Stimulated activated CD8-positive, alpha-beta memory T cell treated with anti-CD3 and anti-CD28 coated beads, Interleukin-7, amount 100 ng/mL, for 48 hours (primary cell): ENCODE measurements at regions not wholly inside any gene's neighbourhood (a gene's known extent, or its start where the extent isn't known, plus 50 kb on each side); places are given as distances from the start of the nearest gene placed in this dataset.

ENCODE experiments used
- DNase-seq, 2 donors: peaks; one replicate each; pipeline ENCODE4 v3.0.0-alpha.2; 2020; ENCODE audit warnings: low read depth in 1 of 2; ENCODE audit errors: extremely low read depth in 1 of 2

GRCh38 chr6:148258868-148259267, 83.8 kb upstream of the SASH1 start:
- DNase-seq = no peak

GRCh38 chr6:148261470-148261869, 81.2 kb upstream of the SASH1 start:
- DNase-seq = no peak

GRCh38 chr6:148263010-148263409, 79.6 kb upstream of the SASH1 start:
- no peak for DNase-seq

GRCh38 chr6:148263961-148264360, 78.7 kb upstream of the SASH1 start:
- DNase-seq = no peak

GRCh38 chr6:148265054-148265453, 77.6 kb upstream of the SASH1 start:
- DNase-seq = no peak

- no peak for DNase-seq
Observed at GRCh38 chr6:148269386-148269785, 73.3 kb upstream of the SASH1 start.

GRCh38 chr6:148271711-148272439, 70.8 kb upstream of the SASH1 start:
- DNase-seq = no peak

GRCh38 chr6:148272597-148272996, 70.0 kb upstream of the SASH1 start:
- DNase-seq = no peak

GRCh38 chr6:148273962-148274752, 68.5 kb upstream of the SASH1 start:
- no peak for DNase-seq

GRCh38 chr6:148274809-148275208, 67.8 kb upstream of the SASH1 start:
- DNase-seq = no peak

- no peak for DNase-seq
Observed at GRCh38 chr6:148285205-148285604, 57.4 kb upstream of the SASH1 start.

- DNase-seq = no peak
Observed at GRCh38 chr6:148286563-148286962, 56.1 kb upstream of the SASH1 start.

- no peak for DNase-seq
Observed at GRCh38 chr6:148287623-148288333, 54.9 kb upstream of the SASH1 start.

- no peak for DNase-seq
Observed at GRCh38 chr6:148288541-148288940, 54.1 kb upstream of the SASH1 start.

GRCh38 chr6:148289153-148289552, 53.5 kb upstream of the SASH1 start:
- DNase-seq = no peak

GRCh38 chr6:148291876-148292275, 50.8 kb upstream of the SASH1 start:
- DNase-seq = no peak
